Dendritic cell treated with granulocyte-macrophage colony-stimulating factor and Interleukin-4, amounts not matched to agents 40 ng/mL and 50 ng/mL, for 4 days (primary cell): ENCODE measurements at regions not wholly inside any gene's neighbourhood (a gene's known extent, or its start where the extent isn't known, plus 50 kb on each side); places are given as distances from the start of the nearest gene placed in this dataset.

Source experiments
- H3K27ac Mint-ChIP-seq: one replicate; pipeline ENCODE4 v1.8.0; 2022; ENCODE audit warnings: mild to moderate bottlenecking, mixed read lengths
- H3K27me3 Mint-ChIP-seq: one replicate; pipeline ENCODE4 v1.8.0; 2022; ENCODE audit warnings: mild to moderate bottlenecking, mixed read lengths
- H3K36me3 Mint-ChIP-seq: one replicate; pipeline ENCODE4 v1.8.0; 2022; ENCODE audit warnings: low read depth, mixed read lengths
- H3K4me1 Mint-ChIP-seq: one replicate; pipeline ENCODE4 v1.8.0; 2022; ENCODE audit warnings: low read depth, mixed read lengths
- H3K4me3 Mint-ChIP-seq: one replicate; pipeline ENCODE4 v1.8.0; 2022; ENCODE audit warnings: mild to moderate bottlenecking, moderate library complexity, mixed read lengths
- H3K9me3 Mint-ChIP-seq: one replicate; pipeline ENCODE4 v1.8.0; 2022; ENCODE audit warnings: mixed read lengths
- intact Hi-C: fragments of 100-400 bp; cut with micrococcal nuclease; formaldehyde crosslinking; loops from one replicate; pipeline ENCODE4 v1.15.0; 2022

- Mint-ChIP-seq H3K4me3 (no peak overlapping the region), H3K27me3 (no peaks in the 10 kb centered on the region), H3K4me1 (no peaks in the 10 kb centered on the region), H3K9me3 (peaks cover 16% of the 10 kb centered on the region), H3K27ac (no peak overlapping the region), H3K36me3 (no peaks in the 10 kb centered on the region)
- intact Hi-C loops: no loop called here
These were observed 321.0 kb upstream of the RAB6C start for GRCh38 chr2:129658430-129658829.

DNA sequence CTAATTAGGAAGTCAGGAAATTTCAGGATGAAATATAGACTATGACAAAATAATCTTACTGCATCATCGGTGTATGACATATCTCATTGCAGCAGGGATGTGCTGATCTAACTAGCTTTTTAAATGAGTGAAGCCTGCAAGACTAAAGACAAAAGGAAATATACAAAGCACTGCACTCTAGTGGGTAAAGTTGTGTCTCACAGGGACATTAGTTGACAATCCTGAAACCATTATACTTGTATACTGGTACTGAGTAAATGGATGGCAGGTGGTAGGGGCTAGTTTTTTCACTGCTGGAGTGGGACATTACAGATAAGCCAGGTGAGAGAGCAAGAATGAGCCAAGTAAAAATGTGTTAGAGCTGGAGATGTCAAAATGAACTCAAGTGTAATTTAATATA is 317.5 kb upstream of the RAB6C start:
- Mint-ChIP-seq H3K9me3 (peaks cover 16% of the 10 kb centered on the region), H3K27me3 (no peaks in the 10 kb centered on the region)

GRCh38 chr2:129667577-129667976 is 311.9 kb upstream of the RAB6C start:
- Mint-ChIP-seq H3K27ac (no peak overlapping the region), H3K9me3 (no peaks in the 10 kb centered on the region), H3K4me3 (no peak overlapping the region), H3K27me3 (no peaks in the 10 kb centered on the region), H3K36me3 (no peaks in the 10 kb centered on the region), H3K4me1 (no peaks in the 10 kb centered on the region)
- intact Hi-C loops: no loop called here

More for the DNA sequence above, 317.5 kb upstream of the RAB6C start:
- H3K4me1 Mint-ChIP-seq: no peaks in the 10 kb centered on the region
- H3K4me3 Mint-ChIP-seq: no peak overlapping the region
- no peak overlapping the region for H3K27ac Mint-ChIP-seq
- H3K36me3 Mint-ChIP-seq: no peaks in the 10 kb centered on the region
- intact Hi-C loops: no loop called here

DNA sequence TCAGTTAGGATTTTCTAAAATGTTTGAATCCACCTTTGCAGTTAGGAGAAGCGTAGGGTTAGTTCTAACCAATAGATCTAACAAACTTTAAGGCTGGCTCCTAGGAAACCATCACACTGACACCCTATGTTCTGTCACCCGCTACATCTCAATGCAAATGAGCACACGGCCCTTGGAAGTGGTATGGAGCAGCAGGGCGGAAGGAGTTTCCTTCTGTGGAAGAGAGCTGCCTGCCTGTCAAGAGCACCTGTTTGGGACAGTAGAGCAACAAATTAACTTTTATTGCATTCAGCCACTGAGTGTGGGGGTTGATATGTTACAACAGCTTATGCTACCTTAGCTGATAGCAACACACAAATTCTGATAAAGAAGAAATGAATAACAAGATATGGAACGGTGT is 306.9 kb upstream of the RAB6C start:
- Mint-ChIP-seq H3K27ac (no peak overlapping the region), H3K36me3 (no peaks in the 10 kb centered on the region), H3K27me3 (peaks cover 3% of the 10 kb centered on the region), H3K4me3 (no peak overlapping the region), H3K9me3 (no peaks in the 10 kb centered on the region), H3K4me1 (no peaks in the 10 kb centered on the region)
- intact Hi-C loops: no loop called here

DNA sequence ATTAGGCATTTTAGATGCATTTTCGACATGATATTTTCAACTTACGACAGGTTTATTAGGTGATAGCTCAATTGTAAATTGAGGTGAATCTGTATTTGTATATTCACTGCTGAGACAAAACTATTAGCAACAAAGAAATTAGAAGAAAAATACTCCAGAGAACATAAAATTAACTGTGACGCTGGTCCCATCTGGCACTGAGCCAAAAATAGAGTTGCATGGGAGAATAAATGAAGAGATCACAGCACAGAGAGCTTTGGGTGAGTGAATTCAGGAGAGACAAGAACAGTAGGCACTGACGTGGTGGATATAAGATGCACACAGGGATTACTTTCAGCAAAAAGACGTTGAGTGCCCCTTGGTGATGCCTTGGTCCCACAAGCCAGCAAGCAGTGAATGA is 306.2 kb upstream of the RAB6C start:
- H3K9me3 Mint-ChIP-seq: no peaks in the 10 kb centered on the region
- H3K27me3 Mint-ChIP-seq: peaks cover 5% of the 10 kb centered on the region
- H3K36me3 Mint-ChIP-seq: no peaks in the 10 kb centered on the region
- no peak overlapping the region for H3K4me3 Mint-ChIP-seq
- intact Hi-C loops: no loop called here
- H3K4me1 Mint-ChIP-seq: no peaks in the 10 kb centered on the region
- no peak overlapping the region for H3K27ac Mint-ChIP-seq

GRCh38 chr2:129673847-129674711 is 305.4 kb upstream of the RAB6C start:
- H3K27me3 Mint-ChIP-seq: peaks cover 5% of the 10 kb centered on the region
- no peaks in the 10 kb centered on the region for H3K36me3 Mint-ChIP-seq
- intact Hi-C loops: no loop called here
- H3K9me3 Mint-ChIP-seq: no peaks in the 10 kb centered on the region
- H3K4me1 Mint-ChIP-seq: no peaks in the 10 kb centered on the region
- H3K4me3 Mint-ChIP-seq: no peak overlapping the region
- no peak overlapping the region for H3K27ac Mint-ChIP-seq

GRCh38 chr2:129678751-129679150 is 300.7 kb upstream of the RAB6C start:
- no peaks in the 10 kb centered on the region for H3K9me3 Mint-ChIP-seq
- no peaks in the 10 kb centered on the region for H3K4me1 Mint-ChIP-seq
- peaks cover 5% of the 10 kb centered on the region for H3K27me3 Mint-ChIP-seq
- intact Hi-C loops: no loop called here
- no peak overlapping the region for H3K27ac Mint-ChIP-seq
- H3K4me3 Mint-ChIP-seq: no peak overlapping the region
- H3K36me3 Mint-ChIP-seq: no peaks in the 10 kb centered on the region

GRCh38 chr2:129681788-129682187 is 297.7 kb upstream of the RAB6C start:
- intact Hi-C loops: no loop called here
- Mint-ChIP-seq H3K27me3 (peaks cover 5% of the 10 kb centered on the region), H3K36me3 (no peaks in the 10 kb centered on the region), H3K4me1 (no peaks in the 10 kb centered on the region), H3K4me3 (no peak overlapping the region), H3K9me3 (no peaks in the 10 kb centered on the region), H3K27ac (no peak overlapping the region)

GRCh38 chr2:129689653-129690448 is 289.6 kb upstream of the RAB6C start:
- intact Hi-C loops: no loop called here
- peaks cover 21% of the 10 kb centered on the region for H3K9me3 Mint-ChIP-seq
- H3K27ac Mint-ChIP-seq: no peak overlapping the region
- peaks cover 8% of the 10 kb centered on the region for H3K27me3 Mint-ChIP-seq
- no peak overlapping the region for H3K4me3 Mint-ChIP-seq
- H3K4me1 Mint-ChIP-seq: no peaks in the 10 kb centered on the region
- H3K36me3 Mint-ChIP-seq: no peaks in the 10 kb centered on the region

- Mint-ChIP-seq H3K27ac (no peak overlapping the region), H3K36me3 (no peaks in the 10 kb centered on the region), H3K4me3 (no peak overlapping the region), H3K4me1 (no peaks in the 10 kb centered on the region), H3K9me3 (peaks cover 20% of the 10 kb centered on the region), H3K27me3 (peaks cover 1% of the 10 kb centered on the region)
- intact Hi-C loops: no loop called here
These were observed 284.0 kb upstream of the RAB6C start for GRCh38 chr2:129695496-129695895.

GRCh38 chr2:129698593-129698992 is 280.9 kb upstream of the RAB6C start:
- Mint-ChIP-seq H3K36me3 (no peaks in the 10 kb centered on the region), H3K27ac (no peak overlapping the region), H3K4me1 (no peaks in the 10 kb centered on the region), H3K4me3 (no peak overlapping the region), H3K9me3 (peaks cover 9% of the 10 kb centered on the region), H3K27me3 (no peaks in the 10 kb centered on the region)
- intact Hi-C loops: no loop called here

DNA sequence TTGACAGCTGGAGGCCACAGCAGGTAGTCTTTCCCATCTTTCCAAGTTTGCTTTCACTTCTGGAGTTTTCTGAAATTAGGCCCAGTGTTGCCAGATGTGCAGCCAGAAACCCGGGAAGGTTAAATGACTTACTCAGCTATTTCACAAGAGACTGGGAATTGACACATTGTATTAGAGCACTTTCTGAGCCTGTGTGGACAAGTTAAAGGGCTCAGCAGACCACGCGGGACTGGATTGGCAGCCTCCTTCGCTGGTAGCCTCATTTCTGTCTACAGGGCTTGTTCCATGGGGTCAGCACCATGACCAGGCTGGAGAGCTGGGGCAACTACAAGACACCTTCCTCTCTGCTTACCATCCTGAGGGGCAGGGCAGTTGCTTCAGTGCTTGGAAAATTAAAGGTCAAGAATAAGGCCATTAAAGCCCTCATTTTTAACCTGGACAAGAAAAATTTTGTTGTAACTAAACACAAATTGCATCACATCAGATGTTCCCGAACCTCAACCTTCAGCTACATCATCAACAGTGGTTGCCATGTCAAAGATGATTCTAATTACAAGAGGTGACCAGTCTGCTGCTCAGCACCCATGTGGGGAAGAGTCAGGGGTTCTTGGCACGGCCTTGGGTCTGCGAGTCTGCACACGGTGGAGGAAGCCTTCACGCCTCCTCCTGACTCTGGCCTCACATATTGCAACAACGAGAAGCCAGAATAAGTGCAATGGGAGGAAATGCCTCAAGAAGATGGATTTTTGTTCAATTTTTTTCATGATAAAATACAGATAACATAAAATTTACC is 279.5 kb upstream of the RAB6C start:
- no peaks in the 10 kb centered on the region for H3K36me3 Mint-ChIP-seq
- H3K27ac Mint-ChIP-seq: no peak overlapping the region
- intact Hi-C loops: no loop called here
- peaks cover 9% of the 10 kb centered on the region for H3K9me3 Mint-ChIP-seq
- H3K4me1 Mint-ChIP-seq: no peaks in the 10 kb centered on the region
- no peak overlapping the region for H3K4me3 Mint-ChIP-seq
- H3K27me3 Mint-ChIP-seq: no peaks in the 10 kb centered on the region

GRCh38 chr2:129702416-129703176 is 276.9 kb upstream of the RAB6C start:
- Mint-ChIP-seq H3K27me3 (no peaks in the 10 kb centered on the region), H3K4me1 (no peaks in the 10 kb centered on the region), H3K9me3 (peaks cover 9% of the 10 kb centered on the region), H3K4me3 (no peak overlapping the region), H3K36me3 (no peaks in the 10 kb centered on the region), H3K27ac (no peak overlapping the region)
- intact Hi-C loops: no loop called here
